ENCODE measurements at regions not wholly inside any gene's neighbourhood (a gene's known extent, or its start where the extent isn't known, plus 50 kb on each side); places are given as distances from the start of the nearest gene placed in this dataset.

- H3K27me3 ChIP-seq (ENCODE audit: control insufficient read depth, insufficient read depth, low read length, poor library complexity, severe bottlenecking), result no peaks in the 10 kb centered on the region
- TF ChIP-seq, protein P1, sequence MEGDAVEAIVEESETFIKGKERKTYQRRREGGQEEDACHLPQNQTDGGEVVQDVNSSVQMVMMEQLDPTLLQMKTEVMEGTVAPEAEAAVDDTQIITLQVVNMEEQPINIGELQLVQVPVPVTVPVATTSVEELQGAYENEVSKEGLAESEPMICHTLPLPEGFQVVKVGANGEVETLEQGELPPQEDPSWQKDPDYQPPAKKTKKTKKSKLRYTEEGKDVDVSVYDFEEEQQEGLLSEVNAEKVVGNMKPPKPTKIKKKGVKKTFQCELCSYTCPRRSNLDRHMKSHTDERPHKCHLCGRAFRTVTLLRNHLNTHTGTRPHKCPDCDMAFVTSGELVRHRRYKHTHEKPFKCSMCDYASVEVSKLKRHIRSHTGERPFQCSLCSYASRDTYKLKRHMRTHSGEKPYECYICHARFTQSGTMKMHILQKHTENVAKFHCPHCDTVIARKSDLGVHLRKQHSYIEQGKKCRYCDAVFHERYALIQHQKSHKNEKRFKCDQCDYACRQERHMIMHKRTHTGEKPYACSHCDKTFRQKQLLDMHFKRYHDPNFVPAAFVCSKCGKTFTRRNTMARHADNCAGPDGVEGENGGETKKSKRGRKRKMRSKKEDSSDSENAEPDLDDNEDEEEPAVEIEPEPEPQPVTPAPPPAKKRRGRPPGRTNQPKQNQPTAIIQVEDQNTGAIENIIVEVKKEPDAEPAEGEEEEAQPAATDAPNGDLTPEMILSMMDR (conservative IDR thresholded peaks at IDR 0.05), result no peak
These were observed 50.4 kb upstream of the CIBAR2 start for GRCh38 chr16:85162478-85163277.

DNA sequence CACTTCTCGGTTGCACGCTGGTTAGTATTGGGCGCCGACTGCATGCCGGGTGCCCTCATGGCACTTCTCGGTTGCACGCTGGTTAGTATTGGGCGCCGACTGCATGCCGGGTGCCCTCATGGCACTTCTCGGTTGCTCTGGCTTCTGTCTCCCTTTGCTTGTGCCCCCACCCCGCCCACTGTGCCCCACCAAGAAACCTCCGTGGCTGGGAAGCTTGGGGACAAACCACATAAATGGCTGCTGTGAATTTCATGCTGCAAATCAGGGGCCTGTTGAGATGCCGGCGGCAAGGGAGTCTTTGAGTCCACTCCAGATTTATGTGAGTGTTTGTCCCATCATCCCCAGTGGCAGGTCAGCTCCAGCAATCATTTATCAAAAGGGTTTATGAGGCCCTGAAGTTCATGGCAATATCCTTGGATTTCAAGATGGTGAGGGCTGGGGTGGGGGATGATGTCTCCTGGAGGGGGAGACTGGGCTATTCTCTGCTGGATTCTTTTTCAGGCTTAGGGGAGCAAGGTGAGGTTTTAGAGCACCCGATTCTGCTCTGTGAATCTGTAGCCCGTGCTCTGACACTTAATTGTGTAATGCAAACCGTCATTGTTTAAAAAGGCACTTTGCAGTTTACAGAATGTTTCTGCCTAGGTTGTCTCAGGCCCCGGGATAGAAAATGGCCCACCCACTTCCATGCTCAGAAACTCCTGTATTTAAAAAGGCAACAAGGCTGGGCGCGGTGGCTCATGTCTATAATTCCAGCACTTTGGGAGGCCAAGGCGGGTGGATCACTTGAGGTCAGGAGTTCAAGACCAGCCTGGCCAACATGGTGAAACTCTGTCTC lies 51.2 kb upstream of the CIBAR2 start:
- H3K9me3 Mint-ChIP-seq, result no peaks in the 10 kb centered on the region
- H3K4me1 Mint-ChIP-seq, result peaks cover 14% of the 10 kb centered on the region
- 91 to 94% methylated on average over 16 to 22 of the region's 22 CpGs for WGBS, 2 experiments (ENCODE audit: insufficient coverage in 1 of 2, insufficient read length in 1 of 2)
- Histone ChIP-seq H3K27ac (ENCODE audit: low read depth, low read length) (no peak overlapping the region), H3K9ac (ENCODE audit: extremely low read depth, low read length, poor library complexity, severe bottlenecking) (no peak overlapping the region), H3K9me3 (ENCODE audit: control insufficient read depth, low read length) (no peaks in the 10 kb centered on the region), H3K4me1 (ENCODE audit: control insufficient read depth, insufficient read depth, low read length) (peaks cover 3% of the 10 kb centered on the region), H3K27me3 (ENCODE audit: control insufficient read depth, insufficient read depth, low read length, poor library complexity, severe bottlenecking) (no peaks in the 10 kb centered on the region), H3K36me3 (ENCODE audit: control insufficient read depth, insufficient read depth, low read length) (no peaks in the 10 kb centered on the region), H3K4me3 (ENCODE audit: low read length) (no peak overlapping the region)
- H3K27ac Mint-ChIP-seq, result no peak overlapping the region
- H3K27me3 Mint-ChIP-seq (ENCODE audit: insufficient read depth), result peaks cover 5% of the 10 kb centered on the region
- no peak for DNase-seq
- no peaks in the 10 kb centered on the region for H3K36me3 Mint-ChIP-seq (ENCODE audit: low read depth)
- H3K4me3 Mint-ChIP-seq, result no peak overlapping the region
- TF ChIP-seq, protein P1 (conservative IDR thresholded peaks at IDR 0.05), result no peak

More at GRCh38 chr16:85162478-85163277, 50.4 kb upstream of the CIBAR2 start:
- Mint-ChIP-seq H3K36me3 (ENCODE audit: low read depth) (no peaks in the 10 kb centered on the region), H3K4me3 (no peak overlapping the region), H3K27ac (no peak overlapping the region), H3K27me3 (ENCODE audit: insufficient read depth) (peaks cover 5% of the 10 kb centered on the region), H3K4me1 (peaks cover 15% of the 10 kb centered on the region), H3K9me3 (no peaks in the 10 kb centered on the region)
- Histone ChIP-seq H3K4me1 (ENCODE audit: control insufficient read depth, insufficient read depth, low read length) (peaks cover 3% of the 10 kb centered on the region), H3K9me3 (ENCODE audit: control insufficient read depth, low read length) (no peaks in the 10 kb centered on the region), H3K36me3 (ENCODE audit: control insufficient read depth, insufficient read depth, low read length) (no peaks in the 10 kb centered on the region), H3K27ac (ENCODE audit: low read depth, low read length) (no peak overlapping the region), H3K4me3 (ENCODE audit: low read length) (no peak overlapping the region), H3K9ac (ENCODE audit: extremely low read depth, low read length, poor library complexity, severe bottlenecking) (no peak overlapping the region)
- no peak for DNase-seq
- 87 to 93% methylated on average over 32 to 36 of the region's 36 CpGs for WGBS, 2 experiments (ENCODE audit: insufficient coverage in 1 of 2, insufficient read length in 1 of 2)

DNA sequence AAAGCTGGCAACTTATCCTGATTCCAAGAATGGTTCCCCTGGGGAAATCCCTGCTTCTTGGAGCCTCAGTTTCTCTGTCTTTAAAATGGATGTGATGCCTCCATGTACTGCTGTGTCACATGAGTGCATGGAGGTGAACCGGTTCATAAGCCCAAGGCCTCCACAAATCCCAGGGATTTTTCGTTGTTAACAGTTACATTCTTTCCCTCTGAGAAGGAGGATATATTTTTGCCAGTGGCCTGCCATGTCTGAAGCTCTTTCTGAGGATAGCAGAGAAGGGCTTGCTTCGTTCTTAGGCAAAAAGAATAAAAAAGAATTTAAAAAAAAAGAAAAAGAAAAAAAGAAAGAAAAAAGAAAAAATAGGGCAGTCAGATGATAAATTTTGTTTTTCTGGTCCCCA lies 52.2 kb upstream of the CIBAR2 start:
- TF ChIP-seq, protein P1 (conservative IDR thresholded peaks at IDR 0.05), result no peak
- Mint-ChIP-seq H3K4me3 (no peak overlapping the region), H3K4me1 (peaks cover 14% of the 10 kb centered on the region), H3K27me3 (ENCODE audit: insufficient read depth) (peaks cover 5% of the 10 kb centered on the region), H3K9me3 (no peaks in the 10 kb centered on the region), H3K27ac (no peak overlapping the region), H3K36me3 (ENCODE audit: low read depth) (no peaks in the 10 kb centered on the region)
- no peaks in the 10 kb centered on the region for H3K9me3 ChIP-seq (ENCODE audit: control insufficient read depth, low read length)
- 93% methylated on average over 3 of the region's 3 CpGs for WGBS, 2 experiments (ENCODE audit: insufficient coverage in 1 of 2, insufficient read length in 1 of 2)
- H3K4me1 ChIP-seq (ENCODE audit: control insufficient read depth, insufficient read depth, low read length), result peaks cover 3% of the 10 kb centered on the region
- no peak for DNase-seq
- no peak overlapping the region for H3K9ac ChIP-seq (ENCODE audit: extremely low read depth, low read length, poor library complexity, severe bottlenecking)
- no peaks in the 10 kb centered on the region for H3K27me3 ChIP-seq (ENCODE audit: control insufficient read depth, insufficient read depth, low read length, poor library complexity, severe bottlenecking)
- H3K4me3 ChIP-seq (ENCODE audit: low read length), result no peak overlapping the region
- no peaks in the 10 kb centered on the region for H3K36me3 ChIP-seq (ENCODE audit: control insufficient read depth, insufficient read depth, low read length)
- no peak overlapping the region for H3K27ac ChIP-seq (ENCODE audit: low read depth, low read length)

Measured in endodermal cell (in vitro differentiated cells).